GM19438 (cell line): ENCODE measurements at regions not wholly inside any gene's neighbourhood (a gene's known extent, or its start where the extent isn't known, plus 50 kb on each side); places are given as distances from the start of the nearest gene placed in this dataset.
"Not testable (repeated sequence)": the region's sequence is repeated elsewhere in the genome, so short reads cannot be mapped to it uniquely, and the experiment has no call there.

Experiments used
- ATAC-seq: cut with Tn5 transposase; IDR thresholded peaks from one replicate; pipeline ENCODE4 v1.9.1; 2021; ENCODE audit warnings: low read depth; ENCODE audit not compliant: unreplicated experiment

DNA sequence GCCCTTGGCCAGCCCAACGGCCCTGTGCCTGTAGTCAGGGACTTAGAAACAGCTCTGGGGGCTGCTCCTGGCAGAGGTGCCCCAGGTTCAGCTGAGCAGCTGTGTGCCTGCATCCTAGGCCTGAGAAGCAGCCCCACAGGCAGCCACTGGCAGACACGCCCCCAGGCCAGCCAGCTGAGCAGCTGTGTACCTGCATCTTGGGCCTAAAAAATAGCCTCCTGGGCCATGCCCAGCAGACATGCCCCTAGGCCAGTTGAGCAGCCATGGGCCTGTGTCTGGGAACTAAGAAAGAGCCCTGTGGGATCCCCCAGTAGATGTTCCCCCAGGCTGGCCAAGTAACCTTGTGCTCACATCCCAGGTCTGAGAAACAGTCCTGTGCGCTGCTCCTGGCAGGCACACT lies 64.0 kb downstream of the TBR1 start:
- ATAC-seq: no peak

DNA sequence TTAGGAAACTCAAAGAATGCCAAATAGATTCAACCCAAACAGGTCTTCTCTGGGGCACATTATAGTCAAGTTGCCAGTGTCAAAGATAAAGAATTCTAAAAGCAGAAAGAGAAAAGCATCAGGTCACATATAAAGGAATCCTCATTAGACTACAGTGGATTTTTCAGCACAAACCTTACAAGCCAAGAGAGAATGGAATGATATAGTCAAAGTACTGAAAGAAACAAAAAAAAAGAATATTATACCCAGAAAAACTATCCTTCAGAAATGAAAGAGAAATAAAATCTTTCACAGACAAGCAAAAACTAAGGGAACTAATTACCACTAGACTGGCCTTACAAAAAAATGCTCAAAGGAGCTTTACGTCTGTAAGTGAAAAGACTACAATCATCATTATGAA lies 65.5 kb downstream of the TBR1 start:
- no peak for ATAC-seq

DNA sequence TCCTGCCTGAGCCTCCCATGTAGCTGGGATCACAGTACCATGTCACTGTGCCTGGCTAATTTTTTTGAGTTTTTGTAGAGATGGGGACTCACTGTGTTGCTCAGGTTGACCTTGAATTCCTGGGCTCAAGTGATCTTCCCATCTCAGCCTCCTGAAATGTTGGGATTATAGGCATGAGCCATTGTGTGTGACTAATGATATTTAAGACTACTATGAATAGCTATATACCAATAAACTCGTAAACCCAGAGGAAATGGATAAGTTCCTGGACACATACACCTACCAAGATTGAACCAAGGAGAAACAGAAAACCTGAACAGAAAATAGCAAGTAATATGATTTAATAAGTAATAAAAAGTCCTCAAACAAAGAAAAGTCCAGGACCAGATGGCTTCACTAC lies 68.0 kb downstream of the TBR1 start:
- no peak for ATAC-seq

DNA sequence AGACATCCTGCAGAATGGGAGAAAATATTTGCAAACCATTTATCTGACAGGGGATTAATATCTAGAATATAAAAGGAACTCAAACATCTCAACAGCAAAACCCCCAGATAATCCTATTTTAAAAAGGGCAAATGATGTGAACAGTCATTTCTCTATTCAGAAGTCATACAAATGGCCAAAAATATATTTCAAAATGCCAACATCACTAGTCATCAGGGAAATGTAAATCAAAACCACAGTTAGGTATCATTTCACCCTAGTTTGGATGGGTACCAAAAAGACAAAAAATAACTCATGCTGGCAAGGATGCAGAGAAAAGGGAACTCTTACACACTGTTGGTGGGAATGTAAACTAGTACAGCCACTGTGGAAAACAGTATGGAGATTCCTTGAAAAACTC lies 70.0 kb downstream of the TBR1 start:
- no peak for ATAC-seq

DNA sequence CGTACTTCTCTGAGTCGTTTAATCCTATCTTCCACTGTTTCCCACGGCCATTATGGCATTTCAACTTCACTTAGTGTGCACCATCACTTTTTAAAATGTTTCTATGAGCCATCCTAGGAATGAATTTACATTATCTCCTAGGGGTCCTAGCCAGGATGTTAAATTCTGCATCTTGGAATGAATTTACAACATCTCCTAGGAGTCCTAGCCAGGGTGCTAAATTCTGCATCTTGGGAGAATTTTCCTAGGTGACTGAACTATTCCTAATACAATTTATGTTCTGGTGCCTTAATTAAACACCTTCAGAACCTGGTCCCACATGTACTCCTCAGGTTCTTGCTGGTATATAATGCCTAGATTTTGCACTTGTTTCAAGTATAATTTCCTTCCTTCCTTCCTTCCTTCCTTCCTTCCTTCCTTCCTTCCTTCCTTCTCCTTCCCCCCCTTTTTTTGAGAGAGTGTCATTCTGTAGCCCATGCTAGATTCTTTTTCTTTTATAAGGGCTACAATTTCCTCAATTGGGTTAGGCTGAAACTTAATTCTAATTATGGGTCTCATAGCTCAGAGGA lies 72.1 kb downstream of the TBR1 start:
- ATAC-seq: no peak

DNA sequence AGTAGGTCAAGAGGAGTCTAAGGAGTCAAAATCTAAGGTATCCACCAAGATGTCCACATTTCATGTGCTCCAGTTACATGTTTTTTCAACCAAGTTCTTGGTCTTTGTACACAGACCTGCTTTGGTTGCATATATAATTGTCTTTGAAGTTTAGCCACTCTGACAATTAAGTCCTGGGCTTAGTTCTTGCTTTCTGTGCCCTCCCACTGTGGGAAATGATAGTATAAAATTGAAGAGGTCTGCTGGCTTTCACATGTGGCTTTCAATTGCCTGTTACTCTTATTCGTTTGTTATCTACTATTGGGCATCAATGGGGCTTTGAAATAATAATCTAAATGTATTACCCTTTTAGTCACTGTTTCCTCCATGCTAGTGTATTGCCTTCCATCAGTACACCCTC lies 72.8 kb downstream of the TBR1 start:
- ATAC-seq: no peak

DNA sequence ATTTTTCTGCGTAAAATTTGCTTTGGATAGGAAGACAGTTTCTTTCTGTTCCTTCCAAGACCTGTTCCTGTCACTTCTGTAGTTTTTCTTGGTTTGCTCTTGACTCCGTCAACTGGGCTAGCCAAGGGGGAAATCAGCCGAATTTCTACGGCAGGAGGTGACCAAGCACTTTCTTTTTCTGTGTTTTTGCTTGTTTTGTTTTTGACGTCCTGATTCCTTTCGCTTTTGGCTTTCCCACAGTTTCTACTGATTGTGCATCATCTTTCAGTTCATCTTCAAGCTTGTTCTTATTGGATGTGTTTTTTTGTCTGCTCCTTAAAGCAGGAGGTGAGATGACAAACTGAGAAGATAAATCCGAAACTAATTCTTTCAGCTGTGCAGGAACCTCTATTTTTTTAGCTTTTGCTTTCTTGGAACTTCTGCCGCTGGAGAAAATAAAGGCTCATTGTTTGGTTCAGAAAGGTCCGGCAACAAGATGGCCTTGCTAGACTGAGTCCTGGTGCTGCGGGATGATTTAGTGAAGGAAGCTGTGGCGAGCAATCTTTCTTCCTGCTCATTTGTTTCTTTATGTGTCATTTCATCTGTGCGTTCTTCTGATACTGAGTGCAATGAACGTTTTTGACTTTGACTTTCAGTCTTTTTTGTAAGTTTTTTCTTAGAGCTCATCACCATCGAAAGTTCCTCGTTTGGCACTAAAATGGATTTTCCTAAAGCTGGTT lies 85.0 kb downstream of the TBR1 start:
- ATAC-seq: peak; percentile 62

DNA sequence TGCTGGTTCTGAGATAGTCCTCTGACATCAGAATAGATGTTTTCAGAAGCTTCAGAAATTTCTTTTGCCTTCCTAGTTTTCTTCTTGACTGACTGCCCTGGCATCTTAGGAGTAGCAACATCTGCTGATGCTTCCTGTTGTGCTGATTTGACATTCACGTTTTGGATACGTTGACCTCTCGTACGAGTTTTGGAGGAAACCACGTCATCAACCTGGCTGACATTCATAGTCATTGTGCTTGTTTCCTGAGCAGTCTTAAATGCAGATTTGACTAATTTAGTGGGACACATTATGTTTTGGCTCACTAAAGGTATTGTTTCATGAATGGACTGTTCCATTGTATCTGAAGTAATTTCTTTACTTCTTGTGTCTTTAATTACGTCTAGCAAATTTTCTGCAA lies 86.2 kb downstream of the TBR1 start:
- not testable (repeated sequence) for ATAC-seq

DNA sequence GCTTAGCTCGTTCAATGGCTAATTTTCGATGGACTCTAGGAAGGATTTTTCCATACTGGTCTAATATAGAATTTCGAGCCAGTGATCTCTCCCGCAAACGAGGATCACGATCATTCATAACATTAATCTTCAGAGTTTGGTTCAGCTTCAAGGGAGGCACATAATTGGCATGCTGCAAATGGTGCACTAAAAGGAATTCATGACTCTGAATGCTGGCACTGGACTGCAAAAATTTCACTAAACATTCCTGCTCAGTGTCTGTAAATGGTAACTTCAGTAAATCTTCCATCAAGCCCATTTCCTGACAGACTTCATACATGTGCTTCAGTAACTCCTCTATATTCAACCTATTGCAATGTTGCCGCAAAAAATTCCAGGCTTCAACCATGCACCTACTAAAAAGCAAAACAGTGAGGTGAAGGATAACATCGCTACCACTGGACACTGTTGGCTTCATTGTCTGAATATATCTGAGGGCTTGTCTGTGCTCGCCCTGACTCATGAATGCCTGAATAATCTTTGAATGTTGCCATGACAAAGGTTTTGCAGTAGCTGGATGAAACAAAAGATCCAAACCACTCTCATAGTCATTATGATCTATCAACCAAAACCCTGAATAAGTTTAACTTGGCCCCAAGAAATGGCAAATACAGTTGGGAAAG lies 88.7 kb downstream of the TBR1 start:
- not testable (repeated sequence) for ATAC-seq

DNA sequence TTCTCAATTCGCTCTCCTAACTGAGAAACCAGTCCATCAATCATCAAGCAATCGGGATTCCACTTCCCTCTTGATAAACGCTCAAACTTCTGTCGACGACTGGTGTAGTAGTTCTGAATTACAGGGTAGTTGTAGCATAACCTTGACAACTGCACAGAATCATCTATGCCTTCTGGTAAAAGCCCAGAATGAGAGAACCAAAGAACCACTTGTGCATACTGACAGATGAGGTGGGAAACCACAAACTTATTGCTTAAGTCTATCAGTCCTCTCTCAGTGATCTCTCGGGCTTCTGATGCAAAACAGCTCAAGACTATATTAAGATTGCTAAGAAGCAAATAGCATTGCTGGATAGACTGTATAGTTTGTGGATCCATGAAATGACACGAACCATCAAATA lies 89.4 kb downstream of the TBR1 start:
- ATAC-seq: not testable (repeated sequence)

DNA sequence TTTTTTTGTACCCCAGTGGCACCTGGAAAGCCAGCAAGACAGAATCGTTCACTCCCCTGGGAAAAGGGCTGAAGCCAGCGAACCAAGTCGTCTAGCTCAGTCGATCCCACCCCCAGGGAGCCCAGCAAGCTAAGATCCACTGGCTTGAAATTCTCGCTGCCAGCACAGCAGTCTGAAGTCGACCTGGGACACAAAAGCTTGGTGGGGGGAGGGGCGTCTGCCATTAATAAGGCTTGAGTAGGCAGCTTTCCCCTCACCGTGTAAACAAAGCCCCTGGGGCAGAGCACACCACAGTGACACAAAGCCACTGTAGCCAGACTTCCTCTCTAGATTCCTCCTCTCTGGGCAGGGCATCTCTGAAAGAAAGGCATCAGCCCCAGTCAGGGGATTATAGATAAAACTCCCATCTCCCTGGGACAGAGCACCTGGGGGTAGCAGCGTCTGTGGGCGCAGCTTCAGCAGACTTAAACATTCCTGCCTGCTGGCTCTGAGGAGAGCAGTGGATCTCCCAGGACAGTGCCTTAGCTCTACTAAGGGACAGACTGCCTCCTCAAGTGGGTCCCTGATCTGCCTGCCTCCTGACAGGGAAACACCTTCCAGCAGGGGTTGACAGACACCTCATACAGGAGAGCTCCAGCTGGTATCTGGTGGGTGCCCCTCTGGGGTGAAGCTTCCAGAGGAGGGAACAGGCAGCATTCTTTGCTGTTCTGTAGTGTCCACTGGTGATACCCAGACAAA lies 97.4 kb downstream of the TBR1 start:
- not testable (repeated sequence) for ATAC-seq

DNA sequence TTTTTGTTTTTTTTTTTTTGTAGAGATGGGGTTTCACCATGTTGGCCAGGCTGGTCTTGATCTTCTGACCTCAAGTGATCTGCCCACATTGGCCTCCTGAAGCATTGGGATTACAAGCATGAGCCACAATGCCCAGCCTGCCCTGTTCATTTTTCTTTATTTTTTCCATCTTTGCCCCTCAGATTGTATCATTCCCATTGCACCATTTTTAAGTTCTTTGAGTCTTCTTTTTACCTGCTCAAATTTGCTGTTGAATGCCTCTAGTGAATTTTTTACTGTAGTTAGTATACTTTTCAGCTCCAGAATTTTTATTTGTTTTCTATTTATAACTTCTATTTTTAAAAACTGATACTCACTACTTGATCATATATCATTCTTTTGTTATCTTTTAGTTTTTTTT lies 101.4 kb upstream of the SLC4A10 start:
- no peak for ATAC-seq

DNA sequence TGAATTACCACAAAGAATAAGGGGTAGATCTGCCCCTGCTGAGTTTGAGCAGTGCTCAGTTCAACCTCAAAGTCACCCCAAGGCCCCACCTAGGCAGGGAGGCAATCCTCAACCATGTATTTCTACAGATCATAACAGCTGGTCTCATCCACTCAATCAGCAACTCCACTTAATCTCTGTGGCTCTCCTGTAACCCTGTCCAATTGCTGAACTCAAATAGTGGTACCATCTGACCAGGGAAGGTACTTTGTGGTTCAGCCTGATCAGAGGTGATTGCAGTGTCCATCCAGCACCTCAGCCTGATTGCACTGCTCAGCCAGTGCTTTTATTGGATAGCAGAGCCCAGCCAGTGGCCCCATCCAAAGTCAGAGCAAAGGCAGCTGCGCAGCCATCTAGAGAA lies 91.0 kb upstream of the SLC4A10 start:
- no peak for ATAC-seq

DNA sequence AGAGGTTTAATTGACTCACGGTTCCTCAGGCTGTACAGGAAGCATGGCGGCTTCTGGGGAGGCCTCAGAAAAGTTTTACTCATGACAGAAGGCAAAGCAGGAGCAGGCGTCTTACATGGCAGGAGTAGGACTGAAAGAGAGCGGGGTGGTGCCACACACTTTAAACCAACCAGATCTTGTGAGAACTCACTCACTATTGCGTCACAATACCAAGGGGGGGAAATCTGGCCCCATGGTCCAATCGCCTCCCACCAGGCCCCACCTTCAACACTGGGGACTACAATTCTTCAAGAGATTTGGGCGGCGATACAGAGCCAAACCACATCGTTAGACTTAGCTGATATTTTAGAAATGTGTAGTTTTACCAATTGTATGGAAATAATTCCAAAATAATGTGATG lies 77.6 kb upstream of the SLC4A10 start:
- ATAC-seq: no peak

DNA sequence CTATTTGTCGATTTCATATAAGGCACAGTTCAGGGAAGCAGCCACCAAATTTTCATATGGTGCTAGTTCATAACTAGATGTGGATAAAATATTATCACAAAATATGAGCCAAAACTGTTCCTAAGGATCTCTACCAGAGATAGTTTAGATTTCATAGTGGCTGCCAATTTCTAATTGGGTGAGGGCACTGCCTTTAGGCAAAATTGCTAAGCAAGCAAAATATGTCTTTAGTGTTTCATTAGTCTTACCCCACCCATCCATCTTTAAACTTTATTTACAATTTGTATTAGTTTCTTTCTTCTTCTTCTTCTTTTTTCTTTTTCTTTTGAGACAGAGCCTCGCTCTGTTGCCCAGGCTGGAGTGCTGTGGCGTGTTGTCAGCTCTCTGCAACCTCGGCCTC lies 77.1 kb upstream of the SLC4A10 start:
- no peak for ATAC-seq

DNA sequence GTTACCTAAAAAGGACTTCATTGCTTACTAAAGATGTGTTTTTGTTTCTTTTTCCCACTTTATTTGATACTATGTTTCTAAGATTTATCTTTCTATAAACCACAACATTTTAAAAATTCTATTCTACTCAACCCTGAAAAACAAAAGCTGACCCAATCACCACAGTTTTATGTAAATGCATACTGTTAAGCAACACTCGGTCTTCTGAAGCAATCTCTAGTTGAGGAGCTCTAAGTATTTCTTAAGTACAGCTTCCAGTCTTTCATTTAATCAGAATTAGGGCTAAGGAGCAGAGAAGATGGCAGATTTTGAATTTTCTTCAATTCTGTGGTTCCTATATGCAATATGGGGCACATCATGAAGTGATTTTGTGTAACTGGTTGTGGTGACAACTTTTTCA lies 72.2 kb upstream of the SLC4A10 start:
- no peak for ATAC-seq

DNA sequence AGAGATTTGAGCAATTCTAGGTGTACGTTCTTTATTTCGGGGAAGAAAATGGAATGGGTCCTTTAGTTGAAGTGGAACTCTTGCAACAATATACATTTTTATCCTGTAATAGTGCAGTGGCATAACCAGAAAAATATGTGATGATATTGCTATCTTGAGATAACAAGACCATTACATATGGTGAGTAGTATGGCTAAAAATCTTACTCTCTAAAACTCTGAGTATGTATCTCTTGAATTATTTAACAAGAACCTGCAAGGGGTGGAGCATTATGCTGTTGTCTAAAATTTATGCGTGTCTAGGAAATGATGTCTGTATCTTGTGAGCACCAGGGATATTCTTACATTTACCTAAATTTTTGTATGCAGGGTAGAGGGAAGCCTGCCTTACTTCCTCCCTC lies 68.4 kb upstream of the SLC4A10 start:
- no peak for ATAC-seq

DNA sequence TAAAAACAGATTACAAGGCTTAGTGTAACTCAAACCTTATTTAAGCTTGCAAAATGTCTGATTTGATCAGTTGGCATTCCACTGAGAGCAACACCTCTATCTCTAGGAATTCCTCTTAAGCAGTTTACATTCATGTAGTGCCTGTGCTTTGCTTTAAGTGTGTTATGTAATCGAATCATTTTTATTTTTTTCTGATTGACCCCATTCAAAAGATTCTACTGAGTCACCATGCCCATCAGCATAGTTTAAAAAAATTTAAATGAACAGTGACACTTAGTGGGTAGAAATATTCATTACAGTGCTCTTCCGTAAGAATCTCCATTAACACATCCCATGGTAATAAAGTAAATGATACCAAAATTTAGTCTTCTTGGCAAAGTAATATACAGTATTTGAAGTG lies 67.8 kb upstream of the SLC4A10 start:
- ATAC-seq: no peak

DNA sequence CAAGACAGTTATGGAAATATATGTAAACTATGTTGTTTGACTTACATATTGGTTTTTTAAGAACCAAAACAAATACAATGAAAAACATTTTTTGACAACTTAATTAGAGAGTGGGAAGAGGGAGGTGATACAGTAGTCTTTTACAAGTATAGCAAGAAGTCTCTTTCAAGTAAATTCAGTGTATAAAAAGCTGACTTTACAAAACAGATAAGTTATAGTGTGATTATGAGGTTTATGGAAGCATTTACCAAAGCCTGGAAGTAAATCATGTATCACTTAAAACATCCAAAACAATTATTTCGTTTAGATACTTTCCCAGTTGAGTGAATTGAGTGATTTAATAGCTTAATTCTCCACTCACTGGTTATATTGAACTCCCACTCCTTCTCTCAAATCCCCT lies 66.7 kb upstream of the SLC4A10 start:
- ATAC-seq: no peak

DNA sequence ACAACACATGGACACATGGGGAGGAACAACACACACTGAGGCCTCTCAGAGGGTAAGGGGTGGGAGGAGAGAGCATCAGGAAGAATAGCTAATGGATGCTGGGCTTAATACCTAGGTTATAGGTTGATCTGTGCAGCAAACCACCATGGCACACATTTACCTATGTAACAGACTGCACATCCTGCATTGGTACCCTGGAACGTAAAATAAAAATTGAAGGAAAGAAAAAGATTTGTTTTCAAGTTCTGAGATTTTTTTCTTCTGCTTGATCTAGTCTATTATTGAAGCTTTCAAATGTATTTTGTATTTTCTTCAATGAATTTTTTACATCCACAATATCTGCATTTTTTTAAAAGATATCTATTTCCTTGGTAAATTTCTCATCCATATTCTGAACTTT lies 59.3 kb upstream of the SLC4A10 start:
- no peak for ATAC-seq

DNA sequence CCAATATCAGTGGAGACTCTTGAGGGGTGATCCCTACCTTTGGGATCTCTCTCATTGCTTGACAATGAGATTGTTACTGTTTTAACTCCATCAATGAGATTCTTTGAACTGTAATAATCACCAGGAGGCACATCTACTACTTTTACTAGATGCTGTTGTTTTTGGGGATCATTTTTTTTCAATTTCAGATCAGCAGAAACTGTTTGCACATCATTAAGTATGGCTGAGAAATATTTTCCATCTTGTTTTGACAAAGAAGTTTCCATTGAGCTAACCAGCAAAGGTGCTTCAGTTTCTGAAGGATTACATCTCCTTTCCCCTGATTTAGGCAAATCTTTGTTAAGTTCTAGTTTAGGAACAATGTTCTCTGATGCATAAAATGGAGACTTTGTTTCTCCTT lies 54.8 kb upstream of the SLC4A10 start:
- ATAC-seq: no peak
